HG03442 (cell line): ENCODE measurements at regions not wholly inside any gene's neighbourhood (a gene's known extent, or its start where the extent isn't known, plus 50 kb on each side); places are given as distances from the start of the nearest gene placed in this dataset.
"Not testable (repeated sequence)": the region's sequence is repeated elsewhere in the genome, so short reads cannot be mapped to it uniquely, and the experiment has no call there.

ENCODE experiments used
- ATAC-seq: cut with Tn5 transposase; IDR thresholded peaks from one replicate; pipeline ENCODE4 v1.9.1; 2021; ENCODE audit warnings: mild to moderate bottlenecking, moderate library complexity; ENCODE audit not compliant: unreplicated experiment

DNA sequence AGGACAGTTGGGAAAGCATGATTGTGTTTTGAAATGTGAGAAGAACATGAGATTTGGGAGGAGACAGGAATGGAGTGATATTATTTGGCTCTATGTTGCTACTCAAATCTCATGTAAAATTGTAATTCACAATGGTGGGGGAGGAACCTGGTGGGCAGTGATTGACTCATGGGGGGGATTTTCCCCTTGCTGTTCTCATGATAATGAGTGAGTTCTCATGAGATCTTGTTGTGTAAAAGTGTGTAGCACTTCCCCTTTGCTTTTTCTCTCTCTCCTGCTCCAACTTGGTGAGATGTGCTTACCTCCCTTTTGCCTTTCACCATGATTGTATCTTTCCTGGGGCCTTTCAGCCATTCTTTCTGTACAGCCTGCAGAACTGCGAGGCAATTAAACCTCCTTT is 1261.0 kb upstream of the ATXN8OS start:
- ATAC-seq = no peak

- ATAC-seq = no peak
These were observed 1273.3 kb upstream of the ATXN8OS start for GRCh38 chr13:68834375-68834774.

GRCh38 chr13:68816715-68817114 is 1290.9 kb upstream of the ATXN8OS start:
- no peak for ATAC-seq

DNA sequence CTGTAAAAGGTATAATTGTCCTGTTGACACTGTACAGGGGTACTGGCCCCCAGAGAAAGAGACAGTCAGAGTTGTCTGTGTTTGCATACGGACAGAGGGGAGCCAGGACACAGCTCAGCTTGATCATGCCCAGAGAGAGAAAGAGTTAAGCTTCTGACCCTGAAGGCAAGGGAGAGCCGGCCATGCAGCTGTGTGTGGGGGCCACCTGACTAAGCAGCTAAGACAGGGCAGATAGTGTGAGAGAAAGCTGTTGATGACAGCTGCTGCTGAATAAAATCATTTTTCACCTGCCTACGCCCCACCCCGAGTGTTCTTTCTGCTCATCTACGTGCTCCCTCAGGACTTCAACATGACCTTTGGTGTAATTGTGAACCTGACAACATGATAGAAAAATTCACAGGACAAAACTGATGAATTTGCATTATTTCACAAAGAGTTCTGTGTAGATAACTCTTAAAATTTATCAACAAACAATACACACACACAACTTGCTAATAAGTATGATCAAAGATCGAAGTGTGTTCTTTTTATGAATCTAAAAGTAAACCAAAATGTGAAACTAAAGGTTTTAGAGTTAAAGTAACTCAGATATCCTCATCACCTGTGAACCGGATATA is 1294.3 kb upstream of the ATXN8OS start:
- ATAC-seq = no peak

DNA sequence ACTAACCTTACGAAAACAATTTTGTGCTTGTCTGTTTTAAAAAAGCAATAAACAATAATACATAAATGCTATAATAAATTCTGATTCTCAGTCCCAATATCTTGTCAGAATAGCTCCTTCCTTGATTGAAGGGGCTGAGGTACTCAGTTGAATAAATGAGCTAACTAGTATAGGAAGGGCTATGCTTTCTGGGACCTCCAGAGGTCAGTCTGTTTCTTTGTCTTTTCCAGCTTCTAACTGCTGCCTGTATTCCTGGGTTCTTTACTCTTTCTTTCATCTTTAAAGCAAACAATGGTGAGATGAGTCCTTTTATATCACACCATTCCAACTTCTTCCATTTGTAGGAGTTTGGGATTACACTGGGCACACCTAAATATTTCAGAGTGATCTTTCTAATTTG is 1297.0 kb upstream of the ATXN8OS start:
- ATAC-seq = no peak

DNA sequence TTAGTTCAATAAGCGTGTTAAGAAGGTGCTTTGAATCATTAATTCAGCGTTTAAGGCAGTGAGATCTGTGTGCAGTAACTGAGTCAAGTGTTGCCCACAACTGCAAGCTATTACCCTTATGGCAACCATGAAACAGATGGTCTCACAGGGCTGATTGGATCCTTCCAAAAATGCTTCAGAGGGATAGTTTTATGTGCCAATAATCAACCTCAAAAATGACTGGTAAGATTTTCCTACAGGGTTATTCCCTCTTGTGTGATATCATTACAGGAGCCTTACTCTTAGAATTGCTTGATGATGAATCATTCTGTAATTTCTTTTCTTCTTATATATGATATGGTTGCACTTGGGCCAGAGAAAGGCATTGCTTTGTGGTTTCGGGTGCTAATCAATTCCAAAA is 1299.2 kb upstream of the ATXN8OS start:
- ATAC-seq = no peak

DNA sequence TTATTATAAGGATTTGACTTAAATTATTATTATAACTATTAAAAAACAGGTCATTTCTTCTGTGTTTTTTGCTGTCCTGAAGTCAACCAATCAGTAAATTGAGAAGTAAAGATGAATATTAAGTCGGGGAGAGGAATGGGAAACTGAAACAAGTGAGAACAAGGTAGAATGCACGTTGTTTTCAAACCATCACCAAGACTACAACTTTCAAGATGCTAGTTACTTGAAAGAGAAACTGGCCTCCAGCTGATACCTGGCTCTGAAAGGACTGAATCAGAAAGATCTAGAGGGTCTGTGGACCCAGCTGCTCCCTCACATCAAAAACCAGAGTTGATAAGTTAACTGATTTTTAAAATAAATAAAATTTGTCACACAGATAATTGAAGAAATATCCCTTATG is 1301.5 kb upstream of the ATXN8OS start:
- ATAC-seq = no peak

DNA sequence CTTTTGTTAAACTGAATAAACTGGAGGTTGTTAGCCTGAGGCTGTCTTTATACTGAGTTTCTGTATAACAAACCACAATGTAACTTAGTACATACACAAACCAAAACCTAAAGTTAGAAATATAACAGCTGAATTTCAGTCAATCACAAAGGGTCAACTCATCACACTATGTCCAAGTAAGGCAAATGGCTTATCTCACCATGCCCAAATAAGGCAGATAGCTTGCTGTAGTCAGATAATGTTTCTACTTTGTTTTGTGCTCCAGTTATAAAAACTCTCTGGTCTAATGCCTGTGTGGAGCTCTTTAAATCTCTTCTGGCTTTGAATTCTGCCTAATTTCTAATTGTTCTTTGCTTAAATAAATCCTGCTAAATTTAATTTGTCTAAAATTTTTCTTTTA is 1323.4 kb upstream of the ATXN8OS start:
- no peak for ATAC-seq

DNA sequence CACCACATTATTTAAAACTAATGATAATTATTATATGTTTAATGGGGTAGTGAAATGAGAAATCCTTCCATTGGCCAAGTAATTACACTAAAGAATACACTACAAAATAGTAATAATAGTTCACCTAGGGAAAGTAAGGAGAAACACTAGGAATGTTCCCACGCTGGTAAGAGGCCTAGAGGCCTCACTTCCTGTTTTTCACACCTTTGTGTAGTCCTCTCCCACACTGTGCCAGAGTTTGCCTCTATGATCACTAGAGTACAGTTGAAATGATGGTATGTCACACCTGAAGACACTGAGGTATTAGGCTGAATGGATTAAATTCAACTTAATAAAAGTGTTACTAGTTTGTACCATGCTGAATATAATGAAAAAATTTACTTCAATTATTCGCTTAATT is 1348.0 kb upstream of the ATXN8OS start:
- ATAC-seq = no peak

DNA sequence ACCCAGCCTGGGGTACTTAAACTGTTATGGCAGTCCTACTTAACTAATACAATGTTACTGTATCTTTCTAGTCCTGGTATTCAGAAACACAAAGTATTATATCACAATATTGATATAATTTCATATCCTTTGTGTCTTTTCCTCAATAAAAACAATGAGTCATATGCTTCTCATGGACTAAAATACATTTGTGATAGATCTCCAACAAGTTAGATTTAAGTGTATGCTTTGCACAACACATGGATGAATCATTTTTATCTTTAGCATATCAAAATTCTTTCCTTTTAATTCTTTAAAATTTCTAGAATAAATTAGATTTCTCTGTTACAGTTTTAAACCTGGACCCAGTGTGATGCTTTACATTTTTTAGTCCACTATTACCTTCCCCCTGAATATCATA is 1357.8 kb upstream of the ATXN8OS start:
- no peak for ATAC-seq

DNA sequence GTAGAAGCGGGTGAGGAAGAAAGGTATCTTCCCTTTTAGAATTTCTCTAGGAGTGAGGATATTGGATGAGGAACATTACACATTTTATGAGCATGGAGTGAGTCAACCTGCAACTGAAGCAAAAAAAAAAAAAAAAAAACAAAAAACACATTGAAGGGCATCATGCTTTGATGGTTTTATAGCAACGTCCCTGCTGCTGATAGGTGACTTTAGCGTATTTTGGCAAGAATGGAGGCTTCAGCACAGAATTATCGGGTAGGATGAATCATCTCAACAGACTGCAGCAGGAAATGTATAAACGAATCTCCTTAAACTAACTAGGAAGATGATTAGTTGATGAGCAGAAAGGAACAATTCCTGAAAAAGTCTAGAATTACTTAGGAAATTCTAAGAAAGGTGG is 1359.6 kb upstream of the ATXN8OS start:
- no peak for ATAC-seq

DNA sequence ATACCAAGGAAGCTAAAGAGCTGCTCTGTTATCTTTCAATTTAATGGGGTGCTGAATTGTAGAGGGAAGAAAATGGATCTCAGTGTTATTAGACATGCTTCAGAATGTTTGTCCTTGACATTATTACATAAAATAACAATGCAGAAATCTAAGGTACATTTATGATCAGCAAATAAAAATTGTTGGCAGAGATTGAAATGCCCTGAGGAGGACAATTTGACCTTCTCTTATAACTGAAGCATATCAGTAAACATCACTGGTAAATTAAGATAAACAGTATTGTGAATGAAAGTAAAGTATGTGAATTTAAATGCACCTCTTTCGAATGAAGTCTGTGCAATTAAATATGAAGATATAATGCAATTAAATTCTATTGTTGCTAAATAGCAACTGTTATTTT is 1362.1 kb upstream of the ATXN8OS start:
- no peak for ATAC-seq

- no peak for ATAC-seq
These were observed 1370.7 kb upstream of the ATXN8OS start for GRCh38 chr13:68736961-68737360.

DNA sequence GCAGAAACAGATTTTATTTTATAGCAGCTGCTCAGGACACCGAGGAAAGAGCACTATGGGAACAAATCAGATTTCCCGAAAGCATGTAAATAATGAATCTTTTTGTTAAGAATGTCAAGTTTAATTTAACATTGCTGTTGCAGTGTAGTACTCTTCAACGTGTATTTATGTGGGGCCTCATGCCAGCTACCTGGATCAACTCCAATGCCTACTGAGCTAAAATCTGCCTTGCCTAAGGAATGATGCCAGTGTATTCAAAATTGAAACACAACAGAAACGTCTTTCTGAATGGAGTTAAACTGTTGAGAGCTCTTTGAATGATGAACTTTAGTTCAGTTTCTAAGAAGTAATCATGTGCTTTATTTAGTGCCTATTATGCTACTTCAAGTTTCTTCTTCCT is 1379.8 kb upstream of the ATXN8OS start:
- ATAC-seq = no peak

DNA sequence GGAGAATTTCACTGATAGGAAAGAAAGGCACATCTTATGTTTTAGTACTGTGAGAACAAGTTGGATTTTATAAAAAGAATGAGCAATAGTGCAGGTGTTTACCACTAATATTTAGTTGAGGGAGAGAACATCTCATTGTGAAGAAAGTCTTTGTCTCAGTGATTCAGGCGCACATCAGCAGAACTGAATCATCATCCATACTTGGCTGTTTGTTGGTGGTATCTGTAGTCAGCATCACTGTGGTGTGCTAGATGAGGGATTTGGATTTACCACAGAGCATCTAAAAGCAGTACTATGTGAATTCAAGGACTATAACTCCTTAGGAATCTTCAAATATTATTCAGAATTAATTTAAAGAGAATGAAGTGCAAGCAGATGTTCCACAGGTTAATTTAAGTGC is 1380.5 kb upstream of the ATXN8OS start:
- no peak for ATAC-seq

GRCh38 chr13:68719815-68720214 is 1387.8 kb upstream of the ATXN8OS start:
- ATAC-seq = no peak

DNA sequence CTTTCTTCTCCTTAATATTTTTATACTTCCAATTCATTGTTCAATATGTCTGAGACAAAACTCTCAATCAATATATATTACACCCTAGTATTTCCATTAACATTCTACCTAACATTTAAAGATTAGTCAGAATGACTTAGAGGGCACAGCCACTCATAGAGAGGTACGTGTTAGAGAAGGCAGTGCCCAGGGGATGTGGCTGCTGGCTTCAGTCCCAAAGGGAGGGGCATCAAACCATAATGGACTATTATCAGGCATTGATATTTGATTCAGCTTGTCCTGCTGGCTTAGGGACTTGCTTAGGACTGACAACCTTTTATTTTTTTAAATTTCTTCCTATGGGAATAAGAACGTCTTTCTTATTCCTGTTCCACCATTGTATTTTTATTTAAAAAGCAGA is 1392.0 kb upstream of the ATXN8OS start:
- ATAC-seq = no peak

- ATAC-seq = no peak
These were observed 1393.3 kb upstream of the ATXN8OS start for GRCh38 chr13:68714292-68714691.

GRCh38 chr13:68713394-68713793 is 1394.2 kb upstream of the ATXN8OS start:
- no peak for ATAC-seq

GRCh38 chr13:68708336-68708908 is 1399.2 kb upstream of the ATXN8OS start:
- ATAC-seq = no peak

- ATAC-seq = not testable (repeated sequence)
These were observed 1401.6 kb upstream of the ATXN8OS start for GRCh38 chr13:68706044-68706443.

DNA sequence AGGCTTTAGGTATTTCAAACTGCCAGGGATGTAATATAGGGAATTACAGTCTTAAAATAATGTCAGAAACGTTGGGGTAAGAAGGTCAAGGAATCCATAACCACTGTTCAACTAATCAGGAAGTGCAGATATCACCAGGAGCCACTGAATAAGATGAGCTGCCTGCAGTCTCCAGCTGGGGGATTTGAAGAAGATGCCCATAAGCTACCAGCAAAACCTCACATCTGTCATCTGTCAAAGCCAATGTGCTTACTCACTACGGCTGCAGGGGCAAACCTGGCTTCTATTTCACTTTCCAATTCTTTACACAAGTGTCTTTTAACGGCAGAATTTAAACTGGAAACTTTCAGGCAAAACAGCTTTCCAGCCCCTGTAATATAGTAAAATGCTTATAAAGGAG is 1410.1 kb upstream of the ATXN8OS start:
- ATAC-seq = no peak

DNA sequence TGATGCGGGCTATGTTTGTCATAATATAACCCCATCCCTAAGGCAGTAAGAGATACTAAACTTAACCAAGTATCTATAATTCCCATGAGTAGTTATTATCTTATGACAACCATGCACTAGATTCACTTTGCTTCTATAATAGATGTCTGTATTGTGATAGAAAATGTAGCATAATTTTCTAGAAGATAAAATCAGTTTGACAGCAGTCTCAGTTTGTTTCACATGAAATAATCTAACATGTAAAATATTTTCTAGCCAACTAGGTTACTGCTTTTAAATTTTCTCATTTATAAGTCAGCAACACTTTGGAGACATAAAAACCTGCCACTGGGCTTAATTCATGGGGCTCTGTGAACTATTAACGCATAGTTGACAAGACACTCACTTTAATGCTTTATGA is 1410.7 kb upstream of the ATXN8OS start:
- ATAC-seq = no peak
